NCI-H2107 treated with DMSO at 0.1 percent for 48 hours (cell line): ENCODE measurements at regions not wholly inside any gene's neighbourhood (a gene's known extent, or its start where the extent isn't known, plus 50 kb on each side); places are given as distances from the start of the nearest gene placed in this dataset.

Experiments used
- DNase-seq: peaks from one replicate; lab custom pipeline; 2025; ENCODE audit not compliant: unreplicated experiment; lab: John Stamatoyannopoulos, UW

DNA sequence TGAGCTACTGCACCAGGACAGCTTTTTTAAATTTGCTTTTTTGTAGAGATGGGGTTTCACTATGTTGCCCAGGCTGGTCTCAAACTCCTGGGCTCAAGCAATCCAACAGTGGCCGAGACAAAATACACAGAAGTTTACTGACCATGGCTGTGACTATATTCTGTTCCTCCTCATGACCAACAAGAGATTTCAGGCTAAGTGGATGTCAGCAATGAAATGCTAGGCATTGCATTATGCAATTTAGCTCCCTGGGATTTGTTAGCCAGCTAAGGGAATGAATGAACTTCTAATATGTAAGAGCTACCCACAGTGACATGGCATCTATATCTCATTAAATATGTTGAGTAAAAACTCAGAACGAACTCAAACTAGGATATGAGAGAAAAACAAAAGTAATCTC is 81.9 kb upstream of the MBOAT2 start:
- no peak for DNase-seq

DNA sequence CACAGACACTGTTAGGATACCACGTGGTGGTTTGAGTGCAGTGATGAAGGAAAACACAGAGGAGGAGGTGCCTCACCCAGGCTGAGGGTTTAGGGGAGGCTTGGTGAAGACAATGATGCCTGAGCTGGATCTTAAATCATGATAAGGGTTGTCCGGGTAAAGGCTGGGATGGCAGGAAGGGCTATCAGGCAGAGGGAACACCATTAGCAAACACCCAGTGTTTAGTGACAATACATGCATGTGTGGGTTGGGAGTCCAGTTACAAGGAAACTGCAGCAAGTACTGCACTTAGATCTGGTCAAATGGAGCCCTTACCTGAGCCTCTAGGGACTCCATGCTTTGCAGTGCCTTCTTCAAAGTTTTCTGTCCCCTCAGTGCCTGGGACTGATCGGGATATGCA is 79.8 kb upstream of the MBOAT2 start:
- no peak for DNase-seq

DNA sequence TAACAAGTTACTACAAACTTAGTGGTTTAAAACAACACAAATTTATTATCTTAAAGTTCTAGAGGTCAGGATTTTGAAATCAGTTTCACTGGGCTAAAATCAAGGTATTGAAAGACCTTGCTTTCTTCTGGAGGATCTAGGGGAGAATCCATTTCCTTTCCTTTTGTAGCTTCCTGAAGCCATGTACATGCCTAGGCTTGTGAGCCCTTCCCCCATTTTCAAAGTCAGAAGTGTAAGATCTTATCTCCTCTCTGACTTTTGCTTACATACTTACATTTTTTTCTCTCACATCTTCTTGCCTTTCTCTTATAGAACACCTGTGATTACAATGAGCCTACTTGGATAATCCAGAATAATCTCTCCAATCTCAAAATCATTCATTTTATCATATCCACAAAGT is 78.7 kb upstream of the MBOAT2 start:
- DNase-seq = no peak

DNA sequence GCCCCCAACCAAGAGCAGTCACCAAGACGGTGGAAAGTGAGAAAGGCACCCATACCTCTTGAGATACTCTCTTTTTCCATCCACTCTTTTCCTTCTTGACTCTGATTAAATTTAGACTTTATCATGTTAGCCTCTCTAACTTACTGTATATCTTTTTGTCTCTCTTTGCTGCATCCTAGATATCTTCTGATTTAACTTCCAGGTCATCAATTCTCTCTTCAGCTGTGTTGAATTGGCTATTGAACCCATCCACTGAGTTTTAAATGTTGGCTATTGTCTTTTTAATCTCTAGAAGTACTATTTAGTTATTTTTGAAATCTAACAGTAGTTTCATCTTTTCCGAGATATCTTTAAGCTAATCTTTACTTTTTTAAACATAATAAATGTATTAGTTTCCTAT is 78.3 kb upstream of the MBOAT2 start:
- DNase-seq = no peak

DNA sequence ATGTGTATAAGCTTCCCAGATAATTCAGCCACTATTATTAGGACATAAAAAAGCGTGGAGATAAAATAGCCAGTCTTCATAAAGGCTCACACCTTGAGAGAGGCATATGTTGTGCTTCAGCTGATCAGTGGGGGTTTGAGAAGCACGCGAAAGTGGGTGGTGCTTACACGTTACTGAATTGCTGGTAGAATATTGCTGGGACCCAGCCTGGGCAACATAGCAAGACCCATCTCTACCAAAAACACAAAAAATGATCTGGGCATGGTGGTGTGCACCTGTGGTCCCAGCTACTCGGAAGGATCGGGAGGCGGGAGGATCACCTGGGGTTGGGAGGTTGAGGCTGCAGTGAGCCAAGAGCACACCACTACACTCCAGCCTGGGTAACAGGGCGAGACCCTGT is 74.9 kb upstream of the MBOAT2 start:
- no peak for DNase-seq

DNA sequence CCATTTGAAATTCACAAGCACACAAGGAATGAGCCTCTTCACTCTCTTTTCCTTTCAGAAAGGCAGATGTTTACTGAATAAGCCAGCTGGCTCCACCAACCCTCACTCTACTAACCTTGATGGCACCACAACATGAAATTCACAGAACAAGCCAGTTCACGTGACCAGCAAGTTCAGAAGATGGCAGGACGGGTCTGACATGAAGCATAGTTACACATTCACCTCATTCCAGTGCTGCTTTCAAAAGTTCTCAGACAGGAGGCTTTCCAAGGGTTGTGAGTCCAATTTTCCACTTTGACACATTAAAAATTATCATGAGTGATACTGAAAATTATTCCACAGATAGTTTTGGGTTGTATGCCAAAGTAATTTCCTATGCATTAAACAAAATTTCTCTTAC is 74.2 kb upstream of the MBOAT2 start:
- DNase-seq = no peak

DNA sequence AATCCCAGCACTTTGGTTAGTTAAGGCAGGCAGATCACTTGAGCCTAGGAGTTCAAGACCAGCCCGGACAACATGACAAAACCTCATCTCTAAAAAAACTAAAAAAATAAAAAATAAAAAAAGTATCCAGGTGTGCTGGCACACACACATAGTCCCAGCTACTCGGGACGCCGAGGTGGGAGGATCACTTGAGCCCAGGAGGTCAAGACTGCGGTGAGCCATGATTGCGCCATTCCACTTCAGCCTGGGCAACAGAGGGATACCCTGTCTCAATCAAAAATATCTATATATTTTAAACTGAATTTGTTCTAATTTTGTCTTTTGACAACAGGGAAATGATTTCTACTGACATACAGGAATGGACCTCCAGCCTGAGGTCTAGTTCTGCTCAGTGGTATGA is 73.3 kb upstream of the MBOAT2 start:
- DNase-seq = no peak

DNA sequence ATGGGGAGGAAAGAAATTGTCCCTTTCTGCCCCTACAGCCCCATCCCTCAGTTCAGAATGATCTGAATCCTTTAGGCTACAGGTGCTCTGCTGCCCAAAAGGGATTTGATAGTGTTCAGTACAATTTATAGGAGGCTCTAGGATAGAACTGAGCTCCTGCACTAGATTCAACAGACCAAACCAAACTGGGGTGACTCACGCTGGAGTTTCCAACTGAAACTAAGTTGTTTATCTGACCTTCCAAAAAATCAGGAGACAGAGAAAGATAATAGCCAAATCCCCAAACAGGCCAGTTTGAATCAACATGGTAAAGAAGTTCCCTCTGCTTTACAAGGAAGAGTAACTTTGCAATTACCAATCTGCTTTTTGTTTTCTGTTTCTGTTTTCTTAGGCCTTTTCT is 72.7 kb upstream of the MBOAT2 start:
- no peak for DNase-seq

DNA sequence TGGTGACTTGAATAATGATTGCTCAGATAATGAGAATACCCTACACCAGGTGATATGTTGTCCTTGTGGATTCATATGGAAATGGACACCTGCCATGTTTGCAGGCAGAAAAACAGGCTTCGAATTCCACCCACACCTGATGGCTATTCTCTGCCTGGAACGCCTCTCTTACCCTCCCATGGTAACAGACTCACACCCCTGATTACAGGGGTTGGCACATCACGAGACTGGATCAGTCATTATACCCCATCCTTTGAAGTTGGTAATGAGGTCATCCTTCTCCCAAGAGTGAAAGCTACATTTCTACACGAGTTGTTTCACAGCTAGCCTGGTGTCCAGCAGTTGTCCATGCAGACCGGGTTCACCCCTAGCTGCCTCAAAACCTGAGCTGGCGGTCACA is 71.4 kb upstream of the MBOAT2 start:
- peak; percentile 78 for DNase-seq

DNA sequence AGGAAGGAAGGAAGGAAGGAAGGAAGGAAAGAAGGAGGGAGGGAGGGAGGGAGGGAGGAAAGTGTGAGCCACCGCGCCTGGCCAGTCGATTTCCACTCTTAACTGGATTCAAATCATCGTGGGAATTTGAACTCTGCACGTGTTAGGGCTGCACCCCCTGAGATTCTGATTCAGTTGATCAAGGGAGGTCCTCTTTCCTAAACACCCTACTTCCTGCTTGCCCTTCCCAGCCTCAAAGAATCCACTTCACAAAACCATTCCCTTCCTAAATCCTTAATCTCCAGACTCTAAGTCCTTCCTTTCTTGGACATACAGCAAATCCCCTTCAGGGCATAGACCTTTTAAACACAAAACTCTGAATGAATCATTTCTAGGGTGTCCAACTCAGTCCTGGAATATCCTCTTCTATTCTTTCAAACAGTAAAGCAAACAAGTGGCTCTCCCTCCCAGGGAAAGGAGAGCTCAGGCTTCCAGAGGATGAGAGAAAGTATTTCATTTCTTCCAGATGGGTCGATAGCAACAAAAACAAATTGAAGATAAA is 68.2 kb upstream of the MBOAT2 start:
- no peak for DNase-seq

DNA sequence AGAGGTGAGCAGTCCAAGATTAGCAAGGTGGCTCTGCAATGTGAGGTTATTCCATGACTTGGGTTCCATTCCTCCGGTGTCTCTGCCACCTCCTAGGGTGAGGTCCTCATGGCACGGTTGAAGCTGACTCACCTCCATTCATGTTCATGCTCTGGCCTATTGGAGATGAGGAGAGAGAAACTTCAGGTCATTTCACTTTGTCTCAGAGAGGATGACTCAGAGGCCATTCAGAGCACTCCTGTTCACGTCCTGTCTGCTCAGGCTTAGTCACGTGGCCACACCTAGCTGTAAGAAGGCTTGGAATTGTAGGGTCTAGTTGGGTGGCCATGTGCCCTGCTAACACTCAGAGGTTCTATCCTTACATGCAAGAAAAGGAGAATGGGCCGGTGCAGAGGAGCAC is 67.5 kb upstream of the MBOAT2 start:
- DNase-seq = no peak

DNA sequence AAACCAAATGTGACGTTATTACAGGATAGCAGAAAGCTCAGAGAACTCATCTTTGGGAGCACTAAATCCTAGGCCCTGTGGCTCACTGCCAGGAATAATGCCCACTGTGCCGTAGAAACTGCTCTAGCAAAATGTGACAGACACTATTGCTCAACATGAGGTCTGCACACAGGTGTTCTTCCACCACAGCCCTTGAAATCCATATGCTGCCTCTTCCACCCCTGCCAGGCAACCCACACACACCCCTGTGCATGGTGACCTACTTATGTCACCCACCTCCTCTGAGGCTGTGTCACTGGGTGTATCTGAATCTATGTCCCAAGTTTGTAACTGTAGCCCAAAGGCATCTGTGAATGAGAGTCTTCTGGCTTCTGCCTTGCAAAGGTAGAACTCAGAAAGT is 66.1 kb upstream of the MBOAT2 start:
- DNase-seq = no peak

DNA sequence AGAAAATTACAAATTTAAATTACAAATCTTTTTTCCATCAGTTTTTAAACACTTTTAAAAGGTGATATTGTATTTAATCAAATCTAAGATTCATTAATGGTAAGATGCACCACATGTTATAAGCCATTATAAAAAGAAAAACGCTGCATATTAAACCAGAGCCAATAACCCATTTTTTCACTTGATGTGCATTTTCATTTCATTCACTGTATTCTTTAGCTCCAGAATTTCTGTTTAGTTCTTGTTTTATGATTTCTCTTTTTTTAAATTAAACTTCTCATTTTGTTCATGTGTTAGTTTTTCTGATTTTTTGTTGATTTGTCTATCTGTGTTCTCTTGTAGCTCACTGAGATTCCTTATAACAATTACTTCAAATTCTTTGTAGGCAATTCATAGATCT is 62.4 kb upstream of the MBOAT2 start:
- no peak for DNase-seq

DNA sequence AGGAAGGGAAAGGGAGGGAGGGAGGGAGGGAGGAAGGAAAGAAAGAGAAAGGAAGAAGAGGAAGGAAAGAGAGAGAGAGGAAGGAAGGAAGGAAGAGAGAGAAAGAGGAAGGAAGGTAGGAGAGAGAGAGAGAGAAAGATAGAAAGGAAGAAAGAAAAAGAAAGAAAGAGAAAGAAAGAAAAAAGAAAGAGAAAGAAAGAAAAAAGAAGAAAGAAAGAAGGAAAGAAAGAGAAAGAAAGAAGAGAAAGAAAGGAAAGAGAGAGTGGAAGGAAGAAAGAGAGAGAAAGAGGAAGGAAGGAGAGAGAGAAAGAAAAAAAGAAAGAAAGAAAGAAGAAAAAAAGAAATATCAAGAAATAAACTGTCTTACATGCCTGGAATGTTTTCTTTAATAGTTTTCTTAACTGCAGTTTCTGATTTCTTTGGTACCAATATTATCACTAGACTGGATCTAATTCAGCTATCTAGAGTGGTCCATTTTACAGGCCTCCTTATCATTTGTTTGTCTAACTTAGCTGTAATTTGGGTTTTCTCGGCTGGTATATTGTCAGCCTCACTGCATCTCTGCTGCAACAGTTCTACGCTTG is 59.6 kb upstream of the MBOAT2 start:
- DNase-seq = no peak

DNA sequence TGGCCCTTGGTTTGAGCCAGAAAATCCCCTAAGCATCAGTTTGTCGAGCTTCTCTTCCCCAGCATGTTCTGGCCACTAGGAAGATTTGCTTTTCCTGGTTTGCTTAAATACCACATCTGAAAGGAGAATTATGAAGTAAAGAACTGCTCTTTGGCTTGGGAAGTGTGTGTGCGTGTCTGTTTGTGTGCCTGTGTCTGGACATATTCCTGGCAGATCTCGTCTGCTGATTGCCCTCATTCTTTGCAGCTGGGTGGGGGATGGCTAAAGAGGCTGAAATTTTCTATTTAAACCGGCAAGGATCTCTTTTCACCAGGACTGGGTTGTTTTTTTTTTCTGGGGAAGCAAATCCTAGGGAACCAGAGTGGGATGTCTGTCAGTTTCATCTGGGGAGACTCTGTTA is 57.3 kb upstream of the MBOAT2 start:
- no peak for DNase-seq

DNA sequence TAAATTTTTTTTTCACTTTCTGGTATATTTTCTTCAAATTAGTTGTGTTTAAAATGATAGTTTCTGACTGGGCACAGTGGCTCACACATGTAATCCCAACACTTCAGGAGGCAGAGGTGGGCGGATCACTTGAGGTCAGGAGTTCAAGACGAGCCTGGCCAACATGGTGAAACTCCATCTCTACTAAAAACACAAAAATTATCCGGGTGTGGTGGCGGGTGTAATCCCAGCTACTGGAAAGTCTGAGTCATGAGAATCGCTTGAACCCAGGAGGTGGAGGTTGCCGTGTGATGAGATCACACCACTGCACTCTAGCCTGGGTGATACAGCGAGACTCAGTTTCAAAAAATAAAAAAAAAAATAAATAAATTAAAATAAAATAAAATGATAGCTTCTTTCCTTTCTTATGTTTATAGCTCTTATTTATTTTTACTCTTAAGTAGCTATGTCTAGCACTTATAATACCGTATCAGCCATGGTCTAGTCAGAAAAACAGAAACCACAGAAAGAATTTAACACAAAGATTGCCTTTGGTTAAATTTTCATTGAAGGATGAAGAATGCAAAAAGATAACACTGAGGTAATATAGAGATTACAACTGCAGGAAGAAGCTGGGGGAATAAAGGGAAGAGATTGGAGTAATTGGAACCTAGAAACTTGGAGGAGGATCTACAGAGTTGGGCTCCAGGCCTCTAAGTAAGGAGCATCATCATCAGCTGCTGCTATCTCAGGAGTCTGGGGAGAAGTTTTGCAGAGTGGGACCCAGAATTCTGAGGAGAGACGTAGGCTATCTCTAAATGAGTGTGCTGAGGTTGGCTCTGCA is 54.7 kb upstream of the MBOAT2 start:
- DNase-seq = no peak

DNA sequence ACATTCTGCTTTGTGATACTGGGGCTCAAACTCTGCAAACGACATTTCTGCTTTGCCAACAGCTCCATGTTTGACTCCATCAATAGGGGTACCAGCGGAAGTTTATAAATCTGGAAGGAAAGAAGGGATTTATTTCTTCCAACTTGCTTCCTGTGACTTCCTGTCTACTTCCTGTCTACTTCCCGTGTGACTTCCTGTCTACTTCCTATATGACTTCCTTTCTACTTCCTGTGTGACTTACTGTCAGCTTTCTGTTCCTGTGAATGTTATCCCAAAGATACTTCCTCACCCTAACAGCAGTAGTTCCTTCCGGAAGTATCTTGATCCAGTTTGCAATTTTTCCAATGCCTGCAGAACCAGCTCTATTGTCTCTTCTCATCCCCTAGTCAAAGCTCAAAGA is 52.0 kb upstream of the MBOAT2 start:
- no peak for DNase-seq

DNA sequence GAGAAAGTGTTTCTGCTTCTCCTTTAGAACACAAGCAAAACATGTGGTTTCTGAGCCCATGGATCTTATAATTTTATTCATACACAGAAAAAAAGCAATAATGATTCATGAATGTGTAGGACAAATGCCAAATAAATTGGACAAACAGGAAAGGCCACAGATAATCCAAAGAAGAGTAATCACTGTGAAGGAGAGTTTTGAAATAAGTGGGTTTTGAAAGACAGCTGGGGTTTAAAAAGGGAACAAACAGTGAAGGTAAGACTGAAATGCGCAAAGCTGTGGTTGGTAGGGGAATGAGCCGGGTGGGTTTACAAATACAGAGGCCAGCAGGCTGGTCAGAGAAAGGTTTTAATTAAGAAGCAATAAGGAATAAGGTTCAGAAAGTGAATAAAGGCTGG is 50.0 kb upstream of the MBOAT2 start:
- no peak for DNase-seq
